SK-N-MC (cell line): ENCODE measurements at regions not wholly inside any gene's neighbourhood (a gene's known extent, or its start where the extent isn't known, plus 50 kb on each side); places are given as distances from the start of the nearest gene placed in this dataset.

ENCODE experiments used
- EZH2 ChIP-seq: fragments of 200-600 bp; sonication (generic); IDR thresholded peaks from one replicate; pipeline ENCODE4 v1.6.1; 2017; ENCODE audit warnings: antibody characterized with exemption
- POLR2AphosphoS5 ChIP-seq: IDR thresholded peaks from 2 replicates; pipeline ENCODE4 v1.6.1; 2012; ENCODE audit warnings: mild to moderate bottlenecking, low read depth, low read length, borderline replicate concordance

DNA sequence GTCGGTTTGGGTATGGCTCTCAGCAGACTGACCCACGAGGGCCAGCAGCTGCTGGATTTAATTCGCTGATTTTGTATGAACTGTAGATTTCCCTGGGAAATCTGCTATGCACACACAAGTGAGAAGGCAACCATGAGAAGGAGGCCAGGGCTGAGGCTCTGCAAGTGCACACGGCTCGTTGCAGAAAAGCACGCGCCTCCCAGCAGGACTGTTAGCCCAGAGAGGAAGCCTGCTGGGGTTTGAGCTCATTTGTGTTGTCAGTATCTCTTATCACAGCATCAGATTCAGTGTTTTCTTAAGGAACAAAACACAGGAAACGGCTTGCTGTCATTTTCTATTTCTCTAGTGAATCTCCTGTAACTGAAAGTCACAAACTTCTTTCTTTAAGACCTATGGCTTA lies 296.2 kb upstream of the FAT1 start:
- TF ChIP-seq EZH2 (no peak), POLR2AphosphoS5 (no peak)
